ENCODE measurements at regions not wholly inside any gene's neighbourhood (a gene's known extent, or its start where the extent isn't known, plus 50 kb on each side); places are given as distances from the start of the nearest gene placed in this dataset.
"Not testable (repeated sequence)": the region's sequence is repeated elsewhere in the genome, so short reads cannot be mapped to it uniquely, and the experiment has no call there.

DNA sequence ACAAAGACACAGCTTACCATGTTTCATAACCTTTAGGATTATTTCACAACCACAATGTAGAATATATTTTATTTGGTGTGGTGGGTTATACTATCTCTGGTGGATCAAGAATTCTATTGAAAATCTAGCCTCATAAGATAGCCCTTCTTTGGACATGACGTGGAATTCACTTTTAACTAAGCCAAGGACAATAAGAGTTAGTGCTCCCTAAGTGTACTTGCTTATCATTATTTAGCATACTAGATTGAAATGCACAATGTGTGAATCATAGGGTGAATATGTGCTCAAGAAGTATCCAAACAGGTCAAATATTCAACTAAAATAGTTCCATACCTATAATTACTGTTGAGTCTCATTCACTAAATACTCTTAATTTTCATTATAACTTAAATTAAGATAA lies 1179.5 kb upstream of the GOT2 start:
- no peak for DNase-seq

- no peak for DNase-seq
Measured at GRCh38 chr16:59909262-59909661, 1175.1 kb upstream of the GOT2 start.

- DNase-seq: no peak
Measured at GRCh38 chr16:59907611-59908010, 1173.5 kb upstream of the GOT2 start.

DNA sequence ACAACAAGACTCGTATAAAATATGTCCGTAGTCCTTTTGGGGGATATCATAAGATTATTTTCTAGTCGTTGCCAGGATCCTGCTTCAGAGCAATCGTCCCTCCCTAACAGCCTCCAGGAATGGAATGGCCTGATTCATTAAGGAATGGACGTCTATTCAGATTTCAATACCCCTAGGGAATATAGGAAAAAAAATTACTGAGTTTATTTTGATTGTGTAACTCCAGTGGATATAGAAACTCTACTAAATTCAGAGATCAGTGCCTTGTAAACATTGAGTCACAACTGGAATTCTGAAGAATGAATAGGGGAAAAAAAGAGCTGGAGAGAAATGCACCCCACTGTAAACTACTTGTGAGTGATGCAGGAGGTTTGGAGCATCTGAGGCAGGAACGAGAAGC lies 1171.5 kb upstream of the GOT2 start:
- DNase-seq: no peak

- no peak for DNase-seq
Measured at GRCh38 chr16:59905131-59905530, 1171.0 kb upstream of the GOT2 start.

- no peak for DNase-seq
Measured at GRCh38 chr16:59899940-59900339, 1165.8 kb upstream of the GOT2 start.

- no peak for DNase-seq
Measured at GRCh38 chr16:59892376-59892775, 1158.3 kb upstream of the GOT2 start.

DNA sequence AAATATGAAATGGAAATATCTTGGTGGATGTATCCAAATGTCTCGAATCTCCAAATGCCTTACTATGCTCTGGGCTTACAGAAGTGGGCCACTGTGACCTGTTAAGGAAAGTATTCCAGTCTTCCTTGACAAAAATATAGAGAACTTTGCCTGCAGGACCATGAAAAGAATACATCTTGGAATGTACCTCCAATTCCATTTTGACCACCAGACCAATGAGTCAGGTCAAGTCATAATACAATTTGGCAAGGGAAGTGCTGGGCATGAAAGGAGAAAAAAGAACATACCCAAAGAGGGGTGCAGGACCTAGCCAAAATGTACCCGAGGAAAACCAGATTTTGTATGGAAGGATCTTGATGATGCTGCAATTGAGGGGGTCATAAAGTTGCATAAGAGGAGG lies 1153.7 kb upstream of the GOT2 start:
- DNase-seq: no peak

DNA sequence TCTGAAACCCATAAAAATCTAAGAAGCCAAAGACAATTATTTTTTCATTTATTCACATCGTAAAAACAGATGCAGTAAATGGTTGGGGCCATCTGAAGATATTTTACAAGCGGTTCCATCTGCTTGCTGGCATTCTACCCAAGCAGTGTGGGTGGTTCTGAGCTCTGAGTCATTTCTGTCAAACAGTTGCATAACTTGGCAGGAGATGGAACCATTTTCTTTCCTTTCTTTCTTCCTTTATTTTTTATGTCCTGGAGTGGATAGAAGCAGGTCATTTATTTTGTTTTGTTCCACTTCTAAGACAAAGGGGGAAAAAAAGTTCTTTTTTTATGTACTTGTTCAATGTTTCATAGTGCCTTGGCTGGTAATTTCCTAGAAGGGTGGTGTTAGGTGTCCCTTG lies 1151.9 kb upstream of the GOT2 start:
- no peak for DNase-seq

DNA sequence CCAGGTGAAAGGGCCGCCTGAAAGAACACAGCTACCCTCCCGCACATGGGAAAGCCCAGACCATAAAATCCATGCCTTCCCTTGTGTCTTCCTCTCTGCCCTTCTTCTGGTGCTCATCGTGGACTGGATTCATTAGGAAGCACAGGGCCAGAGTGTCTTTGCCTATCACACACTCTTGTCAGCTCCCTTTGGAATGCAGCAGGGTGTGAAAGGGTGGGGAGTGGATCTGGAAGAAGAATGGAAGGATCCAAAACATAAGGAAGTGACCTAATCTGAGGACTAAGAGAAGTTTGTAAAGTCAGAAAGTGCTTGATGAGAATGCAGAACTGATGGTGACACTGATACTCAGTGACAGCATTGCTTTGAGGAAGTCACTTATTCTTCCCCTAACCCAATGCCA lies 1147.3 kb upstream of the GOT2 start:
- no peak for DNase-seq

- no peak for DNase-seq
Measured at GRCh38 chr16:59880611-59881010, 1146.5 kb upstream of the GOT2 start.

- no peak for DNase-seq
Measured at GRCh38 chr16:59878999-59879398, 1144.9 kb upstream of the GOT2 start.

DNA sequence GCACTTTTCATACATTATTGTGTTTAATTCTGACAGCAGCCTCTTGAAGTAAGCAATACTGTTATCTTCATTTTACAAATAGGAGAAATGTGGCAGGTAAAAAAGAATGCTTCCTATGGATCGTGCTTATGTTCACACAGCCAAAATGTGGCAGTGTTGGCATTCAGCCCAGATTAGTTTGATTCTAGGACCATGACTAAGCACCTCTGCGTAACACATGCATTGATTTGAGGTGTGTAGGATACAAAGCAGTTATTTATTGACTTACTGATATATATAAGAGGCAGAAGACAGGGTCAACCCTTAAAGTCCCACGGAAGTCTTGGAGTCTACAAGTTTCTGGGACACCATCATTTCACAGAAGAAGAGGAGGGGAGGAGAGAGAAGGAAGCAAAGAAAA lies 1144.4 kb upstream of the GOT2 start:
- DNase-seq: peak; percentile 10

DNA sequence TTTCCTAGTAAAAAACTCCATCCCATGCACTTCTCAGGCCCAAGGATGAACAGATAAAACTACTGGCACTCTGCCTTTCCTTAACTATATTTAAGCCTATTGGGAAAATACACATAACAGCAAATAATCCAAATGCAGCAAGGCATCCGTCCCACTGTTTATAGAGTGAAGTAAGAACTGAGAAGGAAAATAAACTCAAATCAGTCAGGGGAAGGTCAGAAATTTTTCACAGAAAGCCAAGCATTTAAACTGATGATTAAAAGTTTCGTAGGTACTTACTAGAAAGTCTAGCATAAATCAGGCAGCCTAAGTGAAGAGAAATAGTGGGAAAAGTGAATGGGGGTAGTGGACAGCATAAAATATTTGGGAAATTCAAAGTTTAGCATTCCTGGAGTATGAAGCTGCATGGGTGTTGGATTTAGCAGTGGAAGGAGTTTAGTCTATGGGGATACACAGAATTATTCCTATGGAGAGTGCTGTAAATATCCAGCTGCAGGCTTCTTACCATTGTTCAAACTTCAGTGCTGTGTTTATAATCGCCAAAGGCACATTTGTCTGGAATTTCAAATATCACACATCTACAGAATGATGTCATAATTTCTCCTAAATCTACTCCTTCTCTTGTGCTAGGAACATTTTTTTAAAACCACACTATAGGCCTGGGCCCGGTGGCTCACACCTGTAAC lies 1131.0 kb upstream of the GOT2 start:
- no peak for DNase-seq

DNA sequence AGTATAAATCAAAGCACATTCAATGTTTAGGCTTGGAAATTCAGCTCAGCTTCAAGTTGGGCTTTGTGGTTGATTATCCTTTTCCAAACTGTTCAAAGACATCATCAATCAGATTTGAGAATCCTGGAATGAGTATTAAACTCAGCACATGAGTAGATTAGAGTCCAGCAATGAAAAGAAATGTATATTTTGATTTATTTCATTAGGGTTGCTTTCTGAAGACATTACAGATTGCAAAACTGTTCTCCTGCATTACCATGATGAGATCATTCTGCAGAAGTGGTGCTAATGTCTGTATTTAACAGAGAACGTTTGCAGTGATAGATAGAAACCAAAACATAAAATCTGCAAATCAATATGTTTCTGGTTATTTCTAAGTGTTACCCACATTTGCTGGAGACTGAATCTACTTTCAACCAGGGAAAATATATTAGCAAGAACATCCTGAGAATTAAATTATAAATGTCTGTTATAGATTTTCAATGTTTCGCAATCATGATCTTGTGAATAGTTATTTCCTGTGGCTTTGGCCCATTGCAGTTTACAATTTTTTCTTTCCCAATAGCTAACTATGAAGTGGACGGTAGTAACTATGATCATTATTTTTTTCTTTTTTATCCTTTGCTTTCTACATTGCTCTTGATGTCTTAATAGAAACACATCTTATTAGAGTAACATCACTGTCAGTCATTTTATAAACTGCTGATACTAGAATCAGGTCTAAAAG lies 1125.7 kb upstream of the GOT2 start:
- no peak for DNase-seq

DNA sequence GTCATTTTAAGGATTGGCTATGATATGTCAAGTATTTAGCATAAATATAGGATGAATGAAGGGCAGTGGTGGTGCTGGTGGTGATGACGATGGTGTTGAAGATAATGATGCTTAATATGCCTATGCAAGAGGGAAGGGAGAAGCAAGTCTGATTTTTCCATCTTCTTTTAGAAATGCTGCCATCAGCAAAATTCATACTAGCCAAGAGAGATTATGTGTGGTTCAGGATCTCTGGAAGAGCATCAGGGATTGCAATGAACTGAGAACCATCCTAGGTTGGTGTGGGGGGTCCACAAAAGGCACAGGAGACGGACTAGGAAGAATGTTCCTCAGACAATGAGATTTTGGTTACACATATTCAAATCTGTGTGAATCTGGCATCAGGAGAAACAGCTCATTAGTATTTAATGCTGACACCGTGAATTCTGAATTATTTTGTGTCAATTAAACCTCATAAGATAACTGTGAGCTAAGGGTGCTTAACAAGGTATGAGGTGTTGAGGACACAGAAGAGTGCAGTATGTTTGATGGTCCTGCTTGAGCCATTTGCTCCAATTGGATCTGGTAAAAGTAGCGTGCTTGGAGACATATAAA lies 1120.8 kb upstream of the GOT2 start:
- no peak for DNase-seq

DNA sequence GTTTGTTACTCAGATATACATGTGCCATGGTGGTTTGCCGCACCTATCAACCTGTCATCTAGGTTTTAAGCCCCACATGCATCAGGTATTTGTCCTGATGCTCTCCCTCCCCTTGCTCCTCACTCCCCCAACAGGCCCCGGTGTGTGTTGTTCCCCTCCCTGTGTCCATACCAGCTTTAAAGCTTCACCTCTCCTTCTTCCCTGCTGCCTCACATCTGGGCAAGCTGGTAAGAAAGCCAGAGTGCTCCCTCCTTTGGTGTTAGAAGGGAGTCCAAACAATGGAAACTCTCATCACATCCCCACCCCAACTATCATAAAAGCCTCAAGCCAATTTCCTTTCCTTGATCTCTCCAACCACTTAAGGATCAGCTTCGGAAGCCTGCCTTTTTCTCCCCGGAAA lies 1115.6 kb upstream of the GOT2 start:
- DNase-seq: no peak

DNA sequence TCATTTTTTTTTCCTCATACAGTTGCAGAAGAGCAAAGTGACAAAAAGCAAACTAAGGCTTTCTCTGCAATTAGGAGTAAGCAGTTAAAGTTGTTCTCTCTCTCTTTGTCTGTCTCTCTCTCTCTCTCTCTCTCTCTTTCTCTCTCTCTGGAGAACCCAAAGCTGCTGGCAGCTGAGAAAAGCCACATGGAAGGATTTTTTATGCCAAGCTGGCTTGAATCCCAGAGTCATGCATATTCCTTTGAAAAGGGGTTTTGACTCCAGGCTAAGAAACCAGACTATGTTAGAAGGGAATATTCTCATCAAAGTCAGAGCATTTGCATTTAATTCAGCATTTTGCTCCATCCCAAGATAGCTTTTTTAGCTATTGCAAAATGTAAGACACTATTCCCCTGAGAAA lies 1114.2 kb upstream of the GOT2 start:
- no peak for DNase-seq

- no peak for DNase-seq
Measured at GRCh38 chr16:59840169-59840568, 1106.1 kb upstream of the GOT2 start.

GRCh38 chr16:59826767-59827166 lies 1092.7 kb upstream of the GOT2 start:
- DNase-seq: no peak

- DNase-seq: not testable (repeated sequence)
Measured at GRCh38 chr16:59809488-59809887, 1075.4 kb upstream of the GOT2 start.

- DNase-seq: no peak
Measured at GRCh38 chr16:59783191-59783590, 1049.1 kb upstream of the GOT2 start.

- no peak for DNase-seq
Measured at GRCh38 chr16:59773330-59773729, 1039.2 kb upstream of the GOT2 start.

- DNase-seq: no peak
Measured at GRCh38 chr16:59759296-59759695, 1025.2 kb upstream of the GOT2 start.

DNA sequence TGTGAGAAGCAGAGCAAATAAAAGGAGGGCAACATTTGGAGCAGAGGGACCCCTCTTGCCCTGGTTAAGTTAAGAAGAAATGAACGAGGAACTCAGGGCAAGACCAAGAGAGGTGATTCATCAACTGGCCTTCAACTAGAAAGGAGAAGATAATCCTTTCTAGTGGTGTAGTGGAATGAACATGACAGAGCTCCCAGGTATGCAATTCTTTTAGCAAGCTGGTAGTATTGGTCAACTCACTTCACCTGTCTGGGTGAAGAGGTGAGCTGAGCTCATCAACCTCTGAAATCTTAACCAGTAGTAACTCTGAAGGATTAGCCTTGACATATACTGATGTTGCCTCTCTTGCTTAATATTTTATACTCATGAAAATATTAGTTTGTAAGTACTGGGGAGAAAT lies 1024.7 kb upstream of the GOT2 start:
- DNase-seq: no peak

All from SHP77 treated with DMSO at 0.1 percent for 48 hours (cell line).